HCT116 (cell line): ENCODE measurements at regions not wholly inside any gene's neighbourhood (a gene's known extent, or its start where the extent isn't known, plus 50 kb on each side); places are given as distances from the start of the nearest gene placed in this dataset.

Experiments
- ATAC-seq: fragments of 200-7000 bp; cut with Tn5 transposase; 2 replicates; pipeline ENCODE4 v1.9.1; 2020; ENCODE audit warnings: mild to moderate bottlenecking, moderate library complexity
- BruUV-seq: library from RNA; stranded (reverse); fragments of 400-500 nt; replicated peaks from 2 replicates; lab custom pipeline; 2021; lab: Mats Ljungman, UMichigan
- CTCF ChIA-PET: fragments of 300-600 bp; sonication (Branson Sonifier 250); formaldehyde crosslinking; loops from one replicate; lab custom pipeline; 2021; ENCODE audit warnings: antibody characterized with exemption; lab: Charles Lee
- POLR2A ChIA-PET: fragments of 300-600, 350-600 bp; sonication (Branson Sonifier 250); formaldehyde crosslinking; loops from one replicate; lab custom pipeline; 2021; ENCODE audit warnings: antibody characterized with exemption; lab: Charles Lee
- RAD21 ChIA-PET, 2 experiments: fragments of 300-600 bp; sonication (Branson Sonifier 250); formaldehyde crosslinking; loops; one replicate each; lab custom pipeline; 2023; ENCODE audit warnings: low total read pairs in 2 of 2; ENCODE audit not compliant: uncharacterized antibody in 2 of 2, unreplicated experiment in 2 of 2, low non-redundant PET in 1 of 2; lab: Charles Lee
- DNase-seq: peaks from one replicate; pipeline ENCODE4 v3.0.0-alpha.2; 2010; ENCODE audit warnings: low read depth, low spot score
- H2AFZ ChIP-seq: fragments of 200-600 bp; shearing (Covaris generic), sonication (generic); 2 replicates; pipeline ENCODE4 v1.6.1; 2017; ENCODE audit warnings: low read depth, mixed run types, mixed read lengths, antibody characterized with exemption, low read length; ENCODE audit not compliant: poor library complexity, severe bottlenecking
- H3K27ac ChIP-seq: 2 replicates; pipeline ENCODE4 v1.5.1; 2012; ENCODE audit warnings: low read depth, low read length
- H3K27me3 ChIP-seq: fragments of 200-600 bp; sonication (generic); 2 replicates; pipeline ENCODE4 v1.6.1; 2016; ENCODE audit warnings: mixed run types, low read length, mixed read lengths; ENCODE audit not compliant: insufficient read depth
- H3K36me3 ChIP-seq, 2 experiments: fragments of 200-500 bp in 1 of 2; fragments of 200-600 bp in 1 of 2; sonication (Bioruptor generic) in 1 of 2; sonication (generic) in 1 of 2; 2 replicates each; pipeline versions ENCODE4 v1.5.1 to v1.6.1; 2014 to 2016; ENCODE audit warnings: low read length in 2 of 2, inconsistent platforms in 1 of 2, mixed read lengths in 1 of 2, mixed run types in 1 of 2; ENCODE audit not compliant: insufficient read depth in 2 of 2, control insufficient read depth in 1 of 2
- H3K4me1 ChIP-seq, 2 experiments: fragments of 200-600 bp in 1 of 2; sonication (generic) in 1 of 2; 2 replicates each; pipeline versions ENCODE4 v1.5.1 to v1.6.1; 2012 to 2017; ENCODE audit warnings: low read length in 2 of 2, inconsistent platforms in 1 of 2, mild to moderate bottlenecking in 1 of 2, mixed read lengths in 1 of 2, mixed run types in 1 of 2, moderate library complexity in 1 of 2; ENCODE audit not compliant: insufficient read depth in 2 of 2, control insufficient read depth in 1 of 2
- H3K4me2 ChIP-seq: fragments of 200-600 bp; sonication (generic); 2 replicates; pipeline ENCODE4 v1.6.1; 2017; ENCODE audit warnings: mixed run types, low read length, mixed read lengths
- H3K4me3 ChIP-seq, 2 experiments: fragments of 200-600 bp in 1 of 2; sonication (generic) in 1 of 2; replicated peaks in 1 of 2; 2 replicates each; pipeline ENCODE4 v1.5.1; 2011 to 2016; ENCODE audit warnings: low read length in 2 of 2, control low read depth in 1 of 2, low read depth in 1 of 2, mild to moderate bottlenecking in 1 of 2, mixed read lengths in 1 of 2, mixed run types in 1 of 2
- H3K79me2 ChIP-seq: fragments of 200-600 bp; sonication (generic); 2 replicates; pipeline ENCODE4 v1.6.1; 2017; ENCODE audit warnings: mild to moderate bottlenecking, mixed run types, low read length, moderate library complexity, mixed read lengths; ENCODE audit not compliant: insufficient read depth
- H3K9ac ChIP-seq: fragments of 200-600 bp; sonication (generic); 2 replicates; pipeline ENCODE4 v1.6.1; 2016; ENCODE audit warnings: low read length, mixed read lengths
- H3K9me2 ChIP-seq: fragments of 200-600 bp; sonication (generic), shearing (Covaris generic); 2 replicates; pipeline ENCODE4 v1.6.1; 2017; ENCODE audit warnings: mixed run types, mild to moderate bottlenecking, moderate library complexity; ENCODE audit not compliant: insufficient read depth
- H3K9me3 ChIP-seq, 2 experiments: fragments of 200-500 bp in 1 of 2; fragments of 200-600 bp in 1 of 2; sonication (Bioruptor generic) in 1 of 2; sonication (generic) in 1 of 2; 2 replicates each; pipeline ENCODE4 v1.6.1; 2014 to 2017; ENCODE audit warnings: low read length in 2 of 2, mixed read lengths in 2 of 2, inconsistent platforms in 1 of 2, low read depth in 1 of 2, mild to moderate bottlenecking in 1 of 2, mixed run types in 1 of 2, moderate library complexity in 1 of 2; ENCODE audit not compliant: control insufficient read depth in 1 of 2, insufficient read depth in 1 of 2
- H4K20me1 ChIP-seq: fragments of 200-600 bp; sonication (generic), shearing (Covaris generic); 2 replicates; pipeline ENCODE4 v1.6.1; 2017; ENCODE audit warnings: mixed run types, mild to moderate bottlenecking, moderate library complexity; ENCODE audit not compliant: insufficient read depth
- ATF3 ChIP-seq: IDR thresholded peaks from 2 replicates; pipeline ENCODE4 v1.6.1; 2012
- CBX3 ChIP-seq: IDR thresholded peaks from 2 replicates; pipeline ENCODE4 v1.6.1; 2012; ENCODE audit warnings: low read depth
- EGR1 ChIP-seq: IDR thresholded peaks from 2 replicates; pipeline ENCODE4 v1.6.1; 2012; ENCODE audit warnings: low read depth
- EZH2 ChIP-seq: fragments of 200-600 bp; sonication (generic); IDR thresholded peaks from 2 replicates; pipeline ENCODE4 v1.6.1; 2017; ENCODE audit warnings: antibody characterized with exemption, mixed run types
- JUND ChIP-seq: IDR thresholded peaks from 2 replicates; pipeline ENCODE4 v1.6.1; 2012
- SP1 ChIP-seq: IDR thresholded peaks from 2 replicates; pipeline ENCODE4 v1.6.1; 2012; ENCODE audit warnings: low read depth
- TCF7L2 ChIP-seq: IDR thresholded peaks from 2 replicates; pipeline ENCODE4 v1.7.0; 2011; ENCODE audit warnings: borderline replicate concordance, inconsistent platforms; ENCODE audit not compliant: insufficient read depth, insufficient read length; ENCODE audit errors: extremely low read depth
- intact Hi-C: fragments of 100-400 bp; cut with micrococcal nuclease; formaldehyde crosslinking; loops from 2 replicates; pipeline ENCODE4 v1.10.0; 2022
- TF ChIP-seq, protein P1 (sequence below): IDR thresholded peaks from 2 replicates; pipeline ENCODE4 v1.6.1; 2012; ENCODE audit warnings: low read depth
- TF ChIP-seq, protein P2 (sequence below), 3 experiments: fragments of 200-600 bp in 1 of 3; sonication (generic) in 1 of 3; IDR thresholded peaks in 2 of 3; conservative IDR thresholded peaks in 1 of 3; 2 replicates each; pipeline ENCODE4 v1.5.1; 2012 to 2017; ENCODE audit warnings: low read depth in 2 of 3, low read length in 2 of 3, antibody characterized with exemption in 1 of 3, borderline replicate concordance in 1 of 3, control low read depth in 1 of 3, mild to moderate bottlenecking in 1 of 3, mixed read lengths in 1 of 3, mixed run types in 1 of 3, moderate library complexity in 1 of 3; ENCODE audit not compliant: insufficient read depth in 1 of 3

DNA sequence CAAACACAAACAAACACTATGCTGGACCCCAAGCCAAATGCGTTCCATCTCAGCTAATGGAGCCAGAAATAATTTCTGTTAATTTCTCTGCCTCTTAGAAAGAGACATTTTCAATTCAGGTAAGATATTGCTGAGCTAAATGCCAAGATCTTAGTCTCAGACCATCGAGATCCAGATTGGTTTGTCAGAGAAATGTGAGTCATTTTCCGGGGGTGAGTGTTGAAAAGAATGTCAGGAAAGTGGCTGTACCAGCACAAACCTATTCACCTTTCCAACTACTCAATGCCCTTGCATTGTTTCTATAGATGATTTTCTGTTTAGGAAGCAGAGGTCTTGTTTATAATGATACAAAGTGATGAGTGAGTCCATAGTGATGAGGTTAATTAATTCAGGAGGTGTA, 266.8 kb upstream of the TSHZ3 start:
- Histone ChIP-seq H3K27me3 (no peaks in the 10 kb centered on the region), H3K4me1 (no peaks in the 10 kb centered on the region), H3K9me3 (peaks cover 4 to 21% of the 10 kb centered on the region in 2 experiments; a peak in 2 of 4 replicates), H3K4me2 (no peak overlapping the region), H4K20me1 (no peaks in the 10 kb centered on the region), H3K9ac (no peak overlapping the region), H3K27ac (no peak overlapping the region), H3K4me3 (no peak overlapping the region), H3K9me2 (no peaks in the 10 kb centered on the region), H2AFZ (no peak overlapping the region), H3K79me2 (no peaks in the 10 kb centered on the region), H3K36me3 (no peaks in the 10 kb centered on the region)
- TF ChIP-seq, protein P1, sequence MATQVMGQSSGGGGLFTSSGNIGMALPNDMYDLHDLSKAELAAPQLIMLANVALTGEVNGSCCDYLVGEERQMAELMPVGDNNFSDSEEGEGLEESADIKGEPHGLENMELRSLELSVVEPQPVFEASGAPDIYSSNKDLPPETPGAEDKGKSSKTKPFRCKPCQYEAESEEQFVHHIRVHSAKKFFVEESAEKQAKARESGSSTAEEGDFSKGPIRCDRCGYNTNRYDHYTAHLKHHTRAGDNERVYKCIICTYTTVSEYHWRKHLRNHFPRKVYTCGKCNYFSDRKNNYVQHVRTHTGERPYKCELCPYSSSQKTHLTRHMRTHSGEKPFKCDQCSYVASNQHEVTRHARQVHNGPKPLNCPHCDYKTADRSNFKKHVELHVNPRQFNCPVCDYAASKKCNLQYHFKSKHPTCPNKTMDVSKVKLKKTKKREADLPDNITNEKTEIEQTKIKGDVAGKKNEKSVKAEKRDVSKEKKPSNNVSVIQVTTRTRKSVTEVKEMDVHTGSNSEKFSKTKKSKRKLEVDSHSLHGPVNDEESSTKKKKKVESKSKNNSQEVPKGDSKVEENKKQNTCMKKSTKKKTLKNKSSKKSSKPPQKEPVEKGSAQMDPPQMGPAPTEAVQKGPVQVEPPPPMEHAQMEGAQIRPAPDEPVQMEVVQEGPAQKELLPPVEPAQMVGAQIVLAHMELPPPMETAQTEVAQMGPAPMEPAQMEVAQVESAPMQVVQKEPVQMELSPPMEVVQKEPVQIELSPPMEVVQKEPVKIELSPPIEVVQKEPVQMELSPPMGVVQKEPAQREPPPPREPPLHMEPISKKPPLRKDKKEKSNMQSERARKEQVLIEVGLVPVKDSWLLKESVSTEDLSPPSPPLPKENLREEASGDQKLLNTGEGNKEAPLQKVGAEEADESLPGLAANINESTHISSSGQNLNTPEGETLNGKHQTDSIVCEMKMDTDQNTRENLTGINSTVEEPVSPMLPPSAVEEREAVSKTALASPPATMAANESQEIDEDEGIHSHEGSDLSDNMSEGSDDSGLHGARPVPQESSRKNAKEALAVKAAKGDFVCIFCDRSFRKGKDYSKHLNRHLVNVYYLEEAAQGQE, result no peak
- TF ChIP-seq SP1, result no peak
- TF ChIP-seq ATF3, result no peak
- TF ChIP-seq EGR1, result no peak
- no peak for TF ChIP-seq JUND
- TF ChIP-seq, protein P2, sequence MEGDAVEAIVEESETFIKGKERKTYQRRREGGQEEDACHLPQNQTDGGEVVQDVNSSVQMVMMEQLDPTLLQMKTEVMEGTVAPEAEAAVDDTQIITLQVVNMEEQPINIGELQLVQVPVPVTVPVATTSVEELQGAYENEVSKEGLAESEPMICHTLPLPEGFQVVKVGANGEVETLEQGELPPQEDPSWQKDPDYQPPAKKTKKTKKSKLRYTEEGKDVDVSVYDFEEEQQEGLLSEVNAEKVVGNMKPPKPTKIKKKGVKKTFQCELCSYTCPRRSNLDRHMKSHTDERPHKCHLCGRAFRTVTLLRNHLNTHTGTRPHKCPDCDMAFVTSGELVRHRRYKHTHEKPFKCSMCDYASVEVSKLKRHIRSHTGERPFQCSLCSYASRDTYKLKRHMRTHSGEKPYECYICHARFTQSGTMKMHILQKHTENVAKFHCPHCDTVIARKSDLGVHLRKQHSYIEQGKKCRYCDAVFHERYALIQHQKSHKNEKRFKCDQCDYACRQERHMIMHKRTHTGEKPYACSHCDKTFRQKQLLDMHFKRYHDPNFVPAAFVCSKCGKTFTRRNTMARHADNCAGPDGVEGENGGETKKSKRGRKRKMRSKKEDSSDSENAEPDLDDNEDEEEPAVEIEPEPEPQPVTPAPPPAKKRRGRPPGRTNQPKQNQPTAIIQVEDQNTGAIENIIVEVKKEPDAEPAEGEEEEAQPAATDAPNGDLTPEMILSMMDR (IDR thresholded peaks at IDR 0.05 in 2 of 3, conservative IDR thresholded peaks at IDR 0.05 in 1 of 3; ENCODE audit: borderline replicate concordance in 1 of 3, insufficient read depth in 1 of 3, low read depth in 2 of 3, low read length in 2 of 3), result no peak
- no peak for TF ChIP-seq EZH2
- TF ChIP-seq CBX3, result no peak
- no peak for TF ChIP-seq TCF7L2
- DNase-seq (no peak), ATAC-seq (no peak)
- intact Hi-C loops, result no loop called here
- BruUV-seq, result no TSS peak
- ChIA-PET RAD21 (no interaction called here), POLR2A (no interaction called here), CTCF (no interaction called here)
